ENCODE measurements at regions not wholly inside any gene's neighbourhood (a gene's known extent, or its start where the extent isn't known, plus 50 kb on each side); places are given as distances from the start of the nearest gene placed in this dataset.

- no peak for TF ChIP-seq GATA2 (IDR thresholded peaks at IDR 0.05; ENCODE audit: low read depth, low read length)
- TF ChIP-seq GATA3 (IDR thresholded peaks at IDR 0.05; ENCODE audit: low read depth, low read length) = no peak
These were observed 219.2 kb upstream of the GMDS start for GRCh38 chr6:2464641-2465040.

GRCh38 chr6:2462831-2463230 lies 217.4 kb upstream of the GMDS start:
- TF ChIP-seq GATA2 (IDR thresholded peaks at IDR 0.05; ENCODE audit: low read depth, low read length) (no peak), GATA3 (IDR thresholded peaks at IDR 0.05; ENCODE audit: low read depth, low read length) (no peak)

GRCh38 chr6:2460216-2460745 lies 214.9 kb upstream of the GMDS start:
- TF ChIP-seq GATA2 (IDR thresholded peaks at IDR 0.05; ENCODE audit: low read depth, low read length) (no peak), GATA3 (IDR thresholded peaks at IDR 0.05; ENCODE audit: low read depth, low read length) (no peak)

- TF ChIP-seq GATA2 (IDR thresholded peaks at IDR 0.05; ENCODE audit: low read depth, low read length) (no peak), GATA3 (IDR thresholded peaks at IDR 0.05; ENCODE audit: low read depth, low read length) (no peak)
These were observed 208.8 kb upstream of the GMDS start for GRCh38 chr6:2454180-2454579.

GRCh38 chr6:2450546-2450945 lies 205.1 kb upstream of the GMDS start:
- TF ChIP-seq GATA2 (IDR thresholded peaks at IDR 0.05; ENCODE audit: low read depth, low read length) (0 out of 2 replicates have a peak, but pooled peaks have one; percentile 16), GATA3 (IDR thresholded peaks at IDR 0.05; ENCODE audit: low read depth, low read length) (no peak)

- no peak for TF ChIP-seq GATA2 (IDR thresholded peaks at IDR 0.05; ENCODE audit: low read depth, low read length)
- TF ChIP-seq GATA3 (IDR thresholded peaks at IDR 0.05; ENCODE audit: low read depth, low read length) = no peak
These were observed 204.2 kb upstream of the GMDS start for GRCh38 chr6:2449572-2449940.

- TF ChIP-seq GATA2 (IDR thresholded peaks at IDR 0.05; ENCODE audit: low read depth, low read length) (no peak), GATA3 (IDR thresholded peaks at IDR 0.05; ENCODE audit: low read depth, low read length) (no peak)
These were observed 203.6 kb upstream of the GMDS start for GRCh38 chr6:2448826-2449571.

GRCh38 chr6:2447931-2448330 lies 202.5 kb upstream of the GMDS start:
- TF ChIP-seq GATA2 (IDR thresholded peaks at IDR 0.05; ENCODE audit: low read depth, low read length) = no peak
- TF ChIP-seq GATA3 (IDR thresholded peaks at IDR 0.05; ENCODE audit: low read depth, low read length) = no peak

- TF ChIP-seq GATA3 (IDR thresholded peaks at IDR 0.05; ENCODE audit: low read depth, low read length) (no peak), GATA2 (IDR thresholded peaks at IDR 0.05; ENCODE audit: low read depth, low read length) (no peak)
These were observed 202.0 kb upstream of the GMDS start for GRCh38 chr6:2447318-2447920.

GRCh38 chr6:2441601-2442475 lies 196.4 kb upstream of the GMDS start:
- TF ChIP-seq GATA2 (IDR thresholded peaks at IDR 0.05; ENCODE audit: low read depth, low read length) (no peak), GATA3 (IDR thresholded peaks at IDR 0.05; ENCODE audit: low read depth, low read length) (no peak)

GRCh38 chr6:2440516-2440915 lies 195.1 kb upstream of the GMDS start:
- TF ChIP-seq GATA3 (IDR thresholded peaks at IDR 0.05; ENCODE audit: low read depth, low read length) = no peak
- no peak for TF ChIP-seq GATA2 (IDR thresholded peaks at IDR 0.05; ENCODE audit: low read depth, low read length)

GRCh38 chr6:2439632-2440031 lies 194.2 kb upstream of the GMDS start:
- TF ChIP-seq GATA2 (IDR thresholded peaks at IDR 0.05; ENCODE audit: low read depth, low read length) (no peak), GATA3 (IDR thresholded peaks at IDR 0.05; ENCODE audit: low read depth, low read length) (no peak)

- TF ChIP-seq GATA2 (IDR thresholded peaks at IDR 0.05; ENCODE audit: low read depth, low read length) = no peak
- TF ChIP-seq GATA3 (IDR thresholded peaks at IDR 0.05; ENCODE audit: low read depth, low read length) = no peak
These were observed 193.7 kb upstream of the GMDS start for GRCh38 chr6:2439082-2439481.
